IPS DF 19.7 (cell line): ENCODE measurements at regions not wholly inside any gene's neighbourhood (a gene's known extent, or its start where the extent isn't known, plus 50 kb on each side); places are given as distances from the start of the nearest gene placed in this dataset.
"Not testable (repeated sequence)": the region's sequence is repeated elsewhere in the genome, so short reads cannot be mapped to it uniquely, and the experiment has no call there.

Source experiments
- DNase-seq: peaks from one replicate; pipeline ENCODE4 v3.0.0-alpha.2; 2013; ENCODE audit warnings: low read depth, low spot score

- no peak for DNase-seq
Measured at GRCh38 chr14:104304451-104305351, 166.3 kb downstream of the KIF26A start.

GRCh38 chr14:104305511-104306449 lies 167.4 kb downstream of the KIF26A start:
- DNase-seq, result no peak

- DNase-seq, result no peak
Measured at GRCh38 chr14:104306450-104307040, 168.2 kb downstream of the KIF26A start.

GRCh38 chr14:104307246-104307626 lies 168.8 kb downstream of the KIF26A start:
- DNase-seq, result no peak

- no peak for DNase-seq
Measured at GRCh38 chr14:104307627-104308401, 169.4 kb downstream of the KIF26A start.

GRCh38 chr14:104308534-104308933 lies 170.1 kb downstream of the KIF26A start:
- DNase-seq, result not testable (repeated sequence)

- DNase-seq, result no peak
Measured at GRCh38 chr14:104309657-104310369, 171.4 kb downstream of the KIF26A start.

GRCh38 chr14:104311358-104311757 lies 173.0 kb downstream of the KIF26A start:
- DNase-seq, result no peak

- DNase-seq, result no peak
Measured at GRCh38 chr14:104313674-104314073, 175.3 kb downstream of the KIF26A start.

- DNase-seq, result no peak
Measured at GRCh38 chr14:104314251-104314941, 176.0 kb downstream of the KIF26A start.

GRCh38 chr14:104315169-104315568 lies 176.8 kb downstream of the KIF26A start:
- no peak for DNase-seq

GRCh38 chr14:104315625-104316024 lies 177.2 kb downstream of the KIF26A start:
- no peak for DNase-seq

GRCh38 chr14:104316121-104316722 lies 177.8 kb downstream of the KIF26A start:
- no peak for DNase-seq

- no peak for DNase-seq
Measured at GRCh38 chr14:104316723-104317491, 178.5 kb downstream of the KIF26A start.

GRCh38 chr14:104317492-104317805 lies 179.1 kb downstream of the KIF26A start:
- DNase-seq, result no peak

- DNase-seq, result no peak
Measured at GRCh38 chr14:104317975-104318557, 179.7 kb downstream of the KIF26A start.

GRCh38 chr14:104318558-104319490 lies 180.4 kb downstream of the KIF26A start:
- no peak for DNase-seq
